Glutamatergic neuron (in vitro differentiated cells): ENCODE measurements at regions not wholly inside any gene's neighbourhood (a gene's known extent, or its start where the extent isn't known, plus 50 kb on each side); places are given as distances from the start of the nearest gene placed in this dataset.

ENCODE experiments used
- DNase-seq: peaks from one replicate; pipeline ENCODE4 v3.0.0; 2022
- H3K27ac Mint-ChIP-seq: one replicate; pipeline ENCODE4 v1.8.0; 2020; ENCODE audit warnings: mild to moderate bottlenecking, mixed read lengths, inconsistent platforms; ENCODE audit not compliant: unreplicated experiment
- H3K27me3 Mint-ChIP-seq: one replicate; pipeline ENCODE4 v1.8.0; 2020; ENCODE audit warnings: mild to moderate bottlenecking, moderate library complexity, mixed read lengths, inconsistent platforms; ENCODE audit not compliant: unreplicated experiment
- H3K36me3 Mint-ChIP-seq: one replicate; pipeline ENCODE4 v1.8.0; 2020; ENCODE audit warnings: mild to moderate bottlenecking, mixed read lengths, inconsistent platforms; ENCODE audit not compliant: unreplicated experiment
- H3K4me1 Mint-ChIP-seq: one replicate; pipeline ENCODE4 v1.8.0; 2020; ENCODE audit warnings: mild to moderate bottlenecking, low read depth, mixed read lengths, inconsistent platforms; ENCODE audit not compliant: unreplicated experiment
- H3K4me3 Mint-ChIP-seq: one replicate; pipeline ENCODE4 v1.8.0; 2020; ENCODE audit warnings: mild to moderate bottlenecking, mixed read lengths, inconsistent platforms; ENCODE audit not compliant: unreplicated experiment
- H3K9me3 Mint-ChIP-seq: one replicate; pipeline ENCODE4 v1.8.0; 2020; ENCODE audit warnings: mild to moderate bottlenecking, moderate library complexity, mixed read lengths, inconsistent platforms; ENCODE audit not compliant: unreplicated experiment
- TF ChIP-seq, protein P1 (sequence below): fragments of 200-600 bp; sonication (generic); IDR thresholded peaks from one replicate; pipeline ENCODE4 v1.5.0; 2021; ENCODE audit not compliant: partially characterized antibody, unreplicated experiment

DNA sequence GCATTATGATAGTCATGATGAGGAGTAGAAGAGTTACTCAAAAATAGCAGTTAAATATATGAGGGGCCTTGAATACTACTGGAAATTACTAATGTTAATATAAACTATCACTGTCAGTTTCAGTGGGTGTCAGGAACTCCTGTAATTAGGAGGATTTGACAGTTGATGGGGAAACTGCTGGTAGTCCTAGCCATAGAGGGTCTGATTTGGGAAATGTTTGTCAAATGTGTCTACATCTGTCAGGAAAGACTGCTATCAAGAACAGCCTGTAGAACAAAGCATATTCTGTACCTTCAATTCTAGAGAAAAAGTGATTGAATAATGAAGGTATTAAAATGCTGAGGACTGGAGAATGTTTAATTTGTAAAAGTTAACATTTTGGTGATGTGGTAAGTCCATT lies 567.9 kb downstream of the CDH9 start:
- Mint-ChIP-seq H3K4me3 (no peak overlapping the region), H3K36me3 (no peaks in the 10 kb centered on the region), H3K9me3 (no peaks in the 10 kb centered on the region), H3K4me1 (no peaks in the 10 kb centered on the region), H3K27ac (no peak overlapping the region), H3K27me3 (no peaks in the 10 kb centered on the region)
- TF ChIP-seq, protein P1, sequence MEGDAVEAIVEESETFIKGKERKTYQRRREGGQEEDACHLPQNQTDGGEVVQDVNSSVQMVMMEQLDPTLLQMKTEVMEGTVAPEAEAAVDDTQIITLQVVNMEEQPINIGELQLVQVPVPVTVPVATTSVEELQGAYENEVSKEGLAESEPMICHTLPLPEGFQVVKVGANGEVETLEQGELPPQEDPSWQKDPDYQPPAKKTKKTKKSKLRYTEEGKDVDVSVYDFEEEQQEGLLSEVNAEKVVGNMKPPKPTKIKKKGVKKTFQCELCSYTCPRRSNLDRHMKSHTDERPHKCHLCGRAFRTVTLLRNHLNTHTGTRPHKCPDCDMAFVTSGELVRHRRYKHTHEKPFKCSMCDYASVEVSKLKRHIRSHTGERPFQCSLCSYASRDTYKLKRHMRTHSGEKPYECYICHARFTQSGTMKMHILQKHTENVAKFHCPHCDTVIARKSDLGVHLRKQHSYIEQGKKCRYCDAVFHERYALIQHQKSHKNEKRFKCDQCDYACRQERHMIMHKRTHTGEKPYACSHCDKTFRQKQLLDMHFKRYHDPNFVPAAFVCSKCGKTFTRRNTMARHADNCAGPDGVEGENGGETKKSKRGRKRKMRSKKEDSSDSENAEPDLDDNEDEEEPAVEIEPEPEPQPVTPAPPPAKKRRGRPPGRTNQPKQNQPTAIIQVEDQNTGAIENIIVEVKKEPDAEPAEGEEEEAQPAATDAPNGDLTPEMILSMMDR: no peak
- no peak for DNase-seq

DNA sequence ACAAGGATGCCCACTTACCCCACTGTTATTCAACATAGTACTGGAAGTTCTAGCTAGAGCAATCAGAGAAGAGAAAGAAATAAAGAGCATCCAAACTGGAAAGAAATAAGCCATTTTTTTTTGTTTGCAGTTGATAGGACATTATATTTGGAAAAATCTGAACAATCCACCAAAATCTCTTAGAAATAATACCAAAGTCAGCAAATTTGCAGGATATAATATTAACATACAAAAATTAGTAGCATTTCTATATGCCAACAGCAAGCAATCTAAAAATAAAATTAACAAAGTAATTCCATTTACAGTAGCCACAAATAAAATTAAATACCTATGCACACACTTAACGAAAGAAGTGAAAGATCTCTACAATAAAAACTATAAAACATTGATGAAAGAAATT lies 599.3 kb downstream of the CDH9 start:
- Mint-ChIP-seq H3K4me3 (no peak overlapping the region), H3K4me1 (no peaks in the 10 kb centered on the region), H3K9me3 (no peaks in the 10 kb centered on the region), H3K27me3 (peaks cover 1% of the 10 kb centered on the region), H3K36me3 (no peaks in the 10 kb centered on the region), H3K27ac (no peak overlapping the region)
- DNase-seq: no peak
- TF ChIP-seq, protein P1: no peak

DNA sequence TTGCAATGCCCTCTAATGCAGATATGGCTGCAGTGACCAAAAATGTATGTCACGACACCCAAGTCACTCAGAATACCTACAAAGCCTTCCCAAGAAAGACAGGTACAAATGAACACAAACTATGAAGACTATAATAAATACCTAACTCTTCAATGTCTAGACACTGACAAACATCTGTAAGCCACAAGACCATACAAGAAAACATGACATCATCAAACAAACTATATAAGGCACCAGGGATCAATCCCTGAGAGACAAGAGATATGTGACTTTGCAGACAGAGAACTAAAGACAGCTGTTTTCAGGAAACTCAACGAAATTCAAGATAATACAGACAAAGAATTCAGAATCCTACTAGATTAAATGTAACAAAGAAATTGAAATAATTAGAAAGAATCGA lies 603.7 kb downstream of the CDH9 start:
- TF ChIP-seq, protein P1: no peak
- no peaks in the 10 kb centered on the region for H3K9me3 Mint-ChIP-seq
- no peaks in the 10 kb centered on the region for H3K27me3 Mint-ChIP-seq
- no peaks in the 10 kb centered on the region for H3K36me3 Mint-ChIP-seq
- no peaks in the 10 kb centered on the region for H3K4me1 Mint-ChIP-seq
- no peak overlapping the region for H3K27ac Mint-ChIP-seq
- DNase-seq: no peak
- no peak overlapping the region for H3K4me3 Mint-ChIP-seq

DNA sequence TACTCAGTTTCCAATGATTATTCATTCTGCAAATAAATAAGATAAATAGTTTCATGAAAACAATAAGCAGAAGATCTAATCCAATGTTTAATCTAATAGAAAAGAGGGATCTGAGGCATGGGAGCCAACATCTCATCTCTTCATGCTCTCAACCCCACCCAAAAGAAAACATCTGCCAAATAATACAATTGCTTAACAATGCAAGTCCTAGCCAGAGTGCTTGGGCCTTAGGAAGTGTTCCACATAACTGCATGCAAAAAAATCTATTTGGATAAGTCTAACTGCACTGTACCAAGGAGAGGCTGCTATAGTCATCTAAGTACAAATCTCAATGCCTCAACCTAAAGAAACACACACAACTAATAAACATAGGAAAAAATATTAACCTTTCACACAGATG lies 606.0 kb downstream of the CDH9 start:
- no peak for DNase-seq
- TF ChIP-seq, protein P1: no peak
- Mint-ChIP-seq H3K27me3 (no peaks in the 10 kb centered on the region), H3K4me1 (no peaks in the 10 kb centered on the region), H3K4me3 (no peak overlapping the region), H3K27ac (no peak overlapping the region), H3K9me3 (no peaks in the 10 kb centered on the region), H3K36me3 (no peaks in the 10 kb centered on the region)

DNA sequence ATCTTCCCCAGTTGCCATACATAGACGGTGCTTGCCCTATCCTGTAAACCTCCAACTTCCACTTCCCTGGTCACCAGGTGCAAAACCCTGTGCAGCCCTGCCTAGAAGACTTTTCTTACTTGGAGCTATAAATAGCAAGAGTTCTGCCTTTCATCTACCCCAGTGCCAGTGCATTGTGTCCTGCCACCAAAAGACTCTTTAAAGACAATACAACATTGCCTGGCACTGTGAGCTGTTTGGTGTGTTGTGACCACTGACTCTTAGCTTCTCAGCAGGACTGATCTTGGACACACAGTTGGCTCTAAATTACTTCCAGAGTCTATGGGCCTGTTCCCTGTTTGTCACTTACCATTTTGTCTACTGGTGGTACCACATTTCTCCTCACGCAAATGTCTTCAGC lies 608.1 kb downstream of the CDH9 start:
- Mint-ChIP-seq H3K36me3 (no peaks in the 10 kb centered on the region), H3K4me3 (no peak overlapping the region), H3K9me3 (no peaks in the 10 kb centered on the region), H3K27ac (no peak overlapping the region), H3K27me3 (no peaks in the 10 kb centered on the region), H3K4me1 (no peaks in the 10 kb centered on the region)
- DNase-seq: no peak
- TF ChIP-seq, protein P1: no peak
